HG03558 (cell line): ENCODE measurements at regions not wholly inside any gene's neighbourhood (a gene's known extent, or its start where the extent isn't known, plus 50 kb on each side); places are given as distances from the start of the nearest gene placed in this dataset.

Experiments
- ATAC-seq: cut with Tn5 transposase; IDR thresholded peaks from one replicate; pipeline ENCODE4 v1.9.1; 2021; ENCODE audit warnings: moderate number of reproducible peaks; ENCODE audit not compliant: unreplicated experiment; ENCODE audit errors: extremely low read depth

- no peak for ATAC-seq
These were observed 135.3 kb upstream of the HS3ST1 start for GRCh38 chr4:11564021-11564420.

GRCh38 chr4:11549525-11549924 lies 120.8 kb upstream of the HS3ST1 start:
- no peak for ATAC-seq

- peak; percentile 99 for ATAC-seq
These were observed 119.9 kb upstream of the HS3ST1 start for GRCh38 chr4:11548597-11549082.

DNA sequence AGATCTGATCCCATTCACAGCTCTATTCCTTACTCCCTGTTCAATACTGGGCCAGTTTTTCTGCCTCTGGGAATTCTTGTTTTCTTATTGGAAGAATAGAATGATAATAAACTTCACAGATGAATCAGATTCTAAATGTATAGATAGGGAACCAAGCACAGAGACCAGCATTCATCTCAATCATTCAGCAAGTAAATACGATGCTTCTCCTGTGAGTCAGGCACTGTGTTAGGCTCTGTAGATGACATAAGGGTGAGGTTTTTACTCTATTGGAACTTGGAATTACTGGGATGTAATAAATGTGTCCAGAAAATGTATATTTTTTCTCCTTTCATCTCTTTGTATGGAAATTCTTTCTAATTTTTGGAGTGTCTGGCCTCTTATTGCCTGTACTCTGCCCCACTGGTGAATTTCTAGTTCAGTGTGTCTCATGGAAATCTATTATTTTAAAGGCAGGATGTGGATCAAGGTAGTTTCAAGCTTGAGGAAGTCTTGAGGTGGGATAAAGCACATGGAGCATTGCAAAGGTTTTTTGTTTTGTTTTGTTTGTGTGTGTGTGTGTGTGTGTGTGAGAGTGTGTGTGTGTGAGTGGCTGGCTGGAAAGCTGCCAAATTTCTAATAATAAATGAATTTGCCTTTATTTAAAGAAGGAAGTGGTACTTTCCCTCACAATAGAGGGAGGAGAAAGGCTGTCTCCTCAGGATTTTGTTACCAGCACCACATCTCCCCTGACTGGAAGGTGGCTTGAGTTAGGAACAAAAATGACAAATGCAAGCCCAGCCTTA lies 117.9 kb upstream of the HS3ST1 start:
- ATAC-seq: no peak

DNA sequence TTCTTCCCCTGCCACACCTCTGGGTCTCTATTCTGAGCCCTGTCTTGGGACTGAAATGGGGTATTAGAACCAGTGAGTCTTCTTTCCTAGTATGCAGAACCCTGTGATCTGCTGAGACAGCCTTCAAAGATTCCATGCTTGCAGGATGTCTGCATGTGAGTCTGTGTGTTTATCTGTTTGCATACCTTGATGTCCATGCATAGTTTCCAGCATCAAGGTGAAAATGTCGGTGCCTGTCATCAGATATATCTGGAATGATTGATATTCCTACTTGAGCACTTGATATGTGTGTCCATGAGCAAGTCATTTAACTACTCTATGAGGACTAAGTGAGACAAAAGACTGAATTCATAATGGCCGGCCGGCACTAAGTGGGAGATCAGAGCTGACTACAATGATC lies 117.0 kb upstream of the HS3ST1 start:
- no peak for ATAC-seq

DNA sequence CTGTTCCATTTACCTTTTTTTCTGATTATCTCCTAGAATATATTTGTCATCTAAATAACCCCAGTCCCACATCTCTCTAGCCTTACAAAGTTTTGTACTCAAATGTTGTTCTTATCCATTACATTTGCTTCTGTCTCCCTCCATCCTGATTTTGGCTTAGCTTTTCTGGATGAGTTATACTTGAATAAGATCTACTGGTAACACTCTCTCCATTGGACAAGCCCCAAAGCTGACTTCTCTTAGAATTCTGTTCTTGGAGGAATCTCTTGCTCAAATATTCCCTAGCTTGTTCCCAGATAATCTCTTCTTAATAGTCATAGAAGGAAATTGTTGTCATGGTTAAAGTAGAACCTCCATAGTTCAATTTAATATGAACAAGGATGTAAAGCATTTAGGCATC lies 115.5 kb upstream of the HS3ST1 start:
- no peak for ATAC-seq

DNA sequence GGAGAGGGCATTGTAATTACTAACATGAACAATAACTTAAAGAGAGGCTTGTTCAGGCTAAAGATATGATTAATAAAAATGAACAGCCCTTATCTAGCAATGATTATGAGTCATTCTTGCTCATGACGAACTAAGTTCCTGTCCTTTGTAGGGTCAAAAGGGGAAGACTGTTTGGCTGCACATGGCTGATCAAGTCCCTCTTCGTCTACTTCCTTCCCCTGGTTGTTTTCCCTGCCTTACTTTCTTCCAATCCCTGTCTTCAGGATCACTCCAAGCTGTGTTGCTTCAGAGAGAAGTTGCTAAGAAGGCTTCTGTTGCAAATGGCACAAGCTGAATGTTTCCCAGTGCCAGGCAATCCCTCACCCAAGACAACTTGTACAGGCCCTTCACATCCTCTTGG lies 115.0 kb upstream of the HS3ST1 start:
- ATAC-seq: no peak

- no peak for ATAC-seq
These were observed 114.3 kb upstream of the HS3ST1 start for GRCh38 chr4:11542952-11543351.

- ATAC-seq: no peak
These were observed 109.2 kb upstream of the HS3ST1 start for GRCh38 chr4:11537846-11538245.

- no peak for ATAC-seq
These were observed 106.6 kb upstream of the HS3ST1 start for GRCh38 chr4:11535333-11535732.

- ATAC-seq: no peak
These were observed 106.1 kb upstream of the HS3ST1 start for GRCh38 chr4:11534623-11535302.

DNA sequence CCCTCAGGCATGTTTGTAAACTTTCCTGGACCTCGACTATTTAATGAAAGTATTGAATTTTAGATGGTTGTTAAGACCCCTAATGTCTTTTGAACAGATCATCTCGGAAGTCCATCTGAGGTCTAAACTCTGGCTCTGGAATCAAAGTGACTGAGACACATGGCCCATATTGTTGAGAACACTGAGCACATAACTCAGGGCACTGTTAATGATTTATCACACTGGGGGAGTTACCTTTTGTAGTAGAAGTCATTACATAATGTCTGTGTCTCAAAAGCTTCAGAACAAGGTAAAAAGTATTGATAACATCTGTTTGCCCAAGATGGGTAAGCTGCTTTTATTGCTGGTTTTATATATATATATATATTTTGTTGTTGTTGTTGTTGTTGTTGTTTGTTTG lies 103.4 kb upstream of the HS3ST1 start:
- ATAC-seq: no peak

DNA sequence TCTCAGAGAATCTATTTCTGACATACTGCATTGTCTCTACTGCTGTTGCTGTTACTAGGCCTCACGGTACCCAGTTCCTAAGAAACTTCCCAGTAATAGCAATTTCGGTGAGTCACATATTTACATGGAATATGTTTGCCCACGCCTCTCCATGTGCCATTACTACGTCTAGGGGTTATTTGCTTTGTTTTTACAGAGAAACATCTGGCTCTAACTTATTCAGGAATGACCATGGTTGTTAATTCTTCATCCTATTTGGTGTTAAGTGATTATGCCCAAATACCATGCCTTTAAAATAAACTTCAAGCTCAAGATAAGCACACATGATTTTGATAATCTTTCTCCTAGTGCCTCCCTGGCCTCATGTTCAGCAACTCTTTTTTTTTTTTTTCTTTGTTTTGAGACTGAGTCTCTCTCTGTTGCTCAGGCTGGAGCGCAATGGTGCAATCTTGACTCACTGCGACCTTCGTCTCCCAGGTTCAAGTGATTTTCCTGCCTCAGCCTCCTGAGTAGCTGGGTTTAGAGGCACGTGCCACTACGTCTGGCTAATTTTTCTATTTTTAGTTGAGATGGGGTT lies 101.0 kb upstream of the HS3ST1 start:
- ATAC-seq: no peak

DNA sequence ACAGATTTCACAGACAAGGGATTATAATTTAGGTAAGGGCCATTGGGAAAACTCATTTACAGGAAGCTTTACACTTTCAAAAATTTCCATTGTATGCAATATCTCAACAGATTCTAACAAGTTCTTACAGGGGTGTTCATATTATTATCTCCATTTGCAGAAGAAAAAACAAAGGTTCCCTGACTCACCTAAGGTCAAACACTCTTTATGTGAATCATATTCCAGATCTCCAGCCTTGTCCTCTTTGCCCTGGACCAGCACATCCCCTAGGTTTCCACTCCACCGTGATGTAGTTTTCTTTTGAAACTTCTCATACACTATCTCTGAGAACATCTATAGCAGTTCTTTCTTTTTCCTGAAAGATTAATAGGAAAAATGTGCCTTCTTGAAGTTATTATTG lies 96.4 kb upstream of the HS3ST1 start:
- ATAC-seq: no peak

DNA sequence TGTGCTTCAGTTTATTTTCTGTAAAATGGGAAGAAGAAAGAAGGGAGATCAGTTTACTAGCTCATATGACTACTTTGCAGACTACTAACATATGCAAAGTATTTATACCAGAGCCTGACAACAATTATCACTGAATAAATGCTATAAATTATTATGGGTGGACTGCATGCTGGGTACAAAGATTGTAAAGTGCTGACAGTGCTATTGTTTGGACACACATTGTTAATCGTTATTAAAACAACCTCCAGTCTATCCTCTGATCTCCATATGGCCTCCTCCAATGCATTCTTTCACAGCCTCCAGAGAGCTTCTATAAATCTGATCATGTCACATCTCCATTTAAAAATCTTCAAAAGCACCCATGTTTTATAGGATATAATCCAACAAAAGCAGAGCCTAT lies 90.1 kb upstream of the HS3ST1 start:
- no peak for ATAC-seq

- no peak for ATAC-seq
These were observed 86.2 kb upstream of the HS3ST1 start for GRCh38 chr4:11514779-11515419.

GRCh38 chr4:11514003-11514402 lies 85.3 kb upstream of the HS3ST1 start:
- ATAC-seq: no peak

GRCh38 chr4:11512871-11513270 lies 84.2 kb upstream of the HS3ST1 start:
- ATAC-seq: no peak

DNA sequence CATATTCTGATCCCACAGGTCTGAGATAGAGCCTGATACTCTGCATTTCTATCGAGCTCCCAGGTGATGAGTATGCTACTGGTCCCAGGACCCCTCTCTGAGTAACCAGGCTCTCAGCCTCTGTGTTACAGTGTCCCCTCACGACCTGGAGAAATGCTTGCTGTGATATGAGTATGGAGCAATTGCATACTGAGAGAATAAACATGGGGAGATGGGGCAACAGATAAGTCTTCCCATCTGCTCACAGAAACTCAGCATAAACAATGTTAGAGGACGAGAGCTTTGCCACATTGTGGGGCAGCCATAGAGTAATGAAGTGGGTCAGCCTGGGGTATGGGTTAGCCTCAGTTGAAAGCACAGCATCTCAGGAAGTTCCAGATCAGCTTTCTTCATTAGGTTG lies 82.6 kb upstream of the HS3ST1 start:
- no peak for ATAC-seq

GRCh38 chr4:11507920-11508319 lies 79.2 kb upstream of the HS3ST1 start:
- no peak for ATAC-seq

DNA sequence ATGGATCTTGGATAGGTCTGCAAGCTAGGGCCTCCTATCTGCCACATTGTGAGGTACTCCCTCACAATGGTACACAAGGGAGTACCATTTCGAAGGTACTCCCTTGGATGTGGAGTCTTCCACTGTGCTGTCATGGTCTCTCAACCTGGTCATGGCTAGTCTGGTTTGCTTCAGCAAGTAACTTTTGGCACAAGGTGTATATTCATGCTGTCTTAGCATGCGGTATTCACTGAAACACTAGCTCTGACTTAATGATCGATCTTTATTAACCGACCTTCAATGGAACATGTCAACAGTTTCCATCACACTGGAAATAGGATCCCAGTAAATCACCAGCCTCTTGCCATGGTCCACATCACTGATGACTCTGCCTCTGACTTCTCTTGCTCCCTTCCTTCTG lies 77.5 kb upstream of the HS3ST1 start:
- no peak for ATAC-seq
